ENCODE measurements at regions not wholly inside any gene's neighbourhood (a gene's known extent, or its start where the extent isn't known, plus 50 kb on each side); places are given as distances from the start of the nearest gene placed in this dataset.
A peak's percentile ranks its signal among the peaks of the same experiment; 100 is the strongest.

GRCh38 chr6:23905133-23905815, 220.7 kb upstream of the NRSN1 start:
- Histone ChIP-seq H3K27me3 (no peaks in the 10 kb centered on the region), H3K27ac (replicated peaks in 1 of 4) (peak overlapping the region in 1 of 4 donors; percentile 35), H3K9me3 (peaks cover 0 to 6% (median 0%) of the 10 kb centered on the region in 4 donors), H3K36me3 (no peaks in the 10 kb centered on the region), H3K4me3 (no peak overlapping the region), H3K4me1 (peaks cover 0 to 15% (median 13%) of the 10 kb centered on the region in 4 donors)
- 38% methylated on average over 8 of the region's 8 CpGs for WGBS
- intact Hi-C loops (cut with DNase I) = no loop called here
- no peak for DNase-seq (ENCODE audit: extremely low spot score)
- TF ChIP-seq POLR2A (IDR thresholded peaks at IDR 0.05; ENCODE audit: low read depth) (no peak), POLR2AphosphoS5 (IDR thresholded peaks at IDR 0.05) (peak in 1 of 2 donors; percentile 46)

- no peaks in the 10 kb centered on the region for H3K36me3 ChIP-seq
- peaks cover 0 to 6% (median 0%) of the 10 kb centered on the region in 4 donors for H3K9me3 ChIP-seq
- TF ChIP-seq CTCF (IDR thresholded peaks at IDR 0.05) (no peak), POLR2A (IDR thresholded peaks at IDR 0.05; ENCODE audit: low read depth) (no peak), EP300 (IDR thresholded peaks at IDR 0.05) (no peak), POLR2AphosphoS5 (IDR thresholded peaks at IDR 0.05) (no peak)
- peaks cover 0 to 5% (median 2%) of the 10 kb centered on the region in 4 donors for H3K4me1 ChIP-seq
- no peak for DNase-seq (ENCODE audit: extremely low spot score)
- intact Hi-C loops (cut with DNase I) = no loop called here
- WGBS = 62% methylated on average over 2 of the region's 2 CpGs
- no peak overlapping the region for H3K4me3 ChIP-seq
- no peaks in the 10 kb centered on the region for H3K27me3 ChIP-seq
- no peak overlapping the region for H3K27ac ChIP-seq (replicated peaks in 1 of 4)
These were observed 215.6 kb upstream of the NRSN1 start for GRCh38 chr6:23910420-23910819.

- H3K9me3 ChIP-seq = no peaks in the 10 kb centered on the region
- no peak overlapping the region for H3K27ac ChIP-seq (replicated peaks in 1 of 4)
- H3K36me3 ChIP-seq = no peaks in the 10 kb centered on the region
- no peak overlapping the region for H3K4me3 ChIP-seq
- H3K27me3 ChIP-seq = no peaks in the 10 kb centered on the region
- 93% methylated on average over 1 of the region's 1 CpG for WGBS
- no peak for DNase-seq (ENCODE audit: extremely low spot score)
- TF ChIP-seq POLR2A (IDR thresholded peaks at IDR 0.05; ENCODE audit: low read depth) = no peak
- H3K4me1 ChIP-seq = no peaks in the 10 kb centered on the region
- intact Hi-C loops (cut with DNase I) = no loop called here
These were observed 198.1 kb upstream of the NRSN1 start for GRCh38 chr6:23927935-23928334.

- Histone ChIP-seq H3K27me3 (no peaks in the 10 kb centered on the region), H3K27ac (replicated peaks in 1 of 4) (no peak overlapping the region), H3K4me3 (no peak overlapping the region), H3K36me3 (no peaks in the 10 kb centered on the region), H3K9me3 (peaks cover 0 to 6% (median 0%) of the 10 kb centered on the region in 4 donors), H3K4me1 (no peaks in the 10 kb centered on the region)
- no peak for TF ChIP-seq CTCF (IDR thresholded peaks at IDR 0.05)
- no peak for TF ChIP-seq POLR2A (IDR thresholded peaks at IDR 0.05; ENCODE audit: low read depth)
- TF ChIP-seq POLR2AphosphoS5 (IDR thresholded peaks at IDR 0.05) = no peak
- TF ChIP-seq EP300 (IDR thresholded peaks at IDR 0.05) = no peak
- WGBS = 62% methylated on average over 3 of the region's 3 CpGs
- intact Hi-C loops (cut with DNase I) = no loop called here
- DNase-seq (ENCODE audit: extremely low spot score) = no peak
These were observed 196.8 kb upstream of the NRSN1 start for GRCh38 chr6:23929201-23929600.

- TF ChIP-seq EP300 (IDR thresholded peaks at IDR 0.05) (no peak), POLR2AphosphoS5 (IDR thresholded peaks at IDR 0.05) (no peak), CTCF (IDR thresholded peaks at IDR 0.05) (no peak), POLR2A (IDR thresholded peaks at IDR 0.05; ENCODE audit: low read depth) (no peak)
- Histone ChIP-seq H3K4me1 (no peaks in the 10 kb centered on the region), H3K4me3 (no peak overlapping the region), H3K27me3 (no peaks in the 10 kb centered on the region), H3K36me3 (no peaks in the 10 kb centered on the region), H3K27ac (replicated peaks in 1 of 4) (no peak overlapping the region), H3K9me3 (no peaks in the 10 kb centered on the region)
- intact Hi-C loops (cut with DNase I) = no loop called here
- no peak for DNase-seq (ENCODE audit: extremely low spot score)
These were observed 185.5 kb upstream of the NRSN1 start for GRCh38 chr6:23940466-23940865.

GRCh38 chr6:23951691-23952090, 174.3 kb upstream of the NRSN1 start:
- peaks cover 0 to 4% (median 0%) of the 10 kb centered on the region in 4 donors for H3K4me1 ChIP-seq
- no peak overlapping the region for H3K27ac ChIP-seq (replicated peaks in 1 of 4)
- H3K9me3 ChIP-seq = no peaks in the 10 kb centered on the region
- no peak for DNase-seq (ENCODE audit: extremely low spot score)
- no peak overlapping the region for H3K4me3 ChIP-seq
- H3K36me3 ChIP-seq = no peaks in the 10 kb centered on the region
- TF ChIP-seq POLR2A (IDR thresholded peaks at IDR 0.05; ENCODE audit: low read depth) = no peak
- no peak for TF ChIP-seq EP300 (IDR thresholded peaks at IDR 0.05)
- no peak for TF ChIP-seq CTCF (IDR thresholded peaks at IDR 0.05)
- no peak for TF ChIP-seq POLR2AphosphoS5 (IDR thresholded peaks at IDR 0.05)
- intact Hi-C loops (cut with DNase I) = no loop called here
- WGBS = 76% methylated on average over 2 of the region's 2 CpGs
- no peaks in the 10 kb centered on the region for H3K27me3 ChIP-seq

Data from esophagus muscularis mucosa (tissue), 4 donors.